Neuron (in vitro differentiated cells): ENCODE measurements at regions not wholly inside any gene's neighbourhood (a gene's known extent, or its start where the extent isn't known, plus 50 kb on each side); places are given as distances from the start of the nearest gene placed in this dataset.
A peak's percentile ranks its signal among the peaks of the same experiment; 100 is the strongest.
"Not testable (repeated sequence)": the region's sequence is repeated elsewhere in the genome, so short reads cannot be mapped to it uniquely, and the experiment has no call there.

ENCODE experiments used
- H2AFZ ChIP-seq: one replicate; pipeline ENCODE4 v1.6.1; 2013; ENCODE audit warnings: low read depth, mild to moderate bottlenecking, inconsistent platforms, low read length, moderate library complexity
- H3K27me3 ChIP-seq: one replicate; pipeline ENCODE4 v1.6.1; 2013; ENCODE audit warnings: low read length; ENCODE audit not compliant: insufficient read depth
- H3K36me3 ChIP-seq: one replicate; pipeline ENCODE4 v1.6.1; 2013; ENCODE audit warnings: low read length; ENCODE audit not compliant: insufficient read depth
- H3K4me1 ChIP-seq: one replicate; pipeline ENCODE4 v1.6.1; 2013; ENCODE audit warnings: low read length; ENCODE audit not compliant: insufficient read depth
- H3K4me3 ChIP-seq: 2 replicates; pipeline ENCODE4 v1.5.1; 2013; ENCODE audit warnings: mild to moderate bottlenecking, low read length, moderate library complexity
- H3K9me3 ChIP-seq: one replicate; pipeline ENCODE4 v1.6.1; 2013; ENCODE audit warnings: low read length

DNA sequence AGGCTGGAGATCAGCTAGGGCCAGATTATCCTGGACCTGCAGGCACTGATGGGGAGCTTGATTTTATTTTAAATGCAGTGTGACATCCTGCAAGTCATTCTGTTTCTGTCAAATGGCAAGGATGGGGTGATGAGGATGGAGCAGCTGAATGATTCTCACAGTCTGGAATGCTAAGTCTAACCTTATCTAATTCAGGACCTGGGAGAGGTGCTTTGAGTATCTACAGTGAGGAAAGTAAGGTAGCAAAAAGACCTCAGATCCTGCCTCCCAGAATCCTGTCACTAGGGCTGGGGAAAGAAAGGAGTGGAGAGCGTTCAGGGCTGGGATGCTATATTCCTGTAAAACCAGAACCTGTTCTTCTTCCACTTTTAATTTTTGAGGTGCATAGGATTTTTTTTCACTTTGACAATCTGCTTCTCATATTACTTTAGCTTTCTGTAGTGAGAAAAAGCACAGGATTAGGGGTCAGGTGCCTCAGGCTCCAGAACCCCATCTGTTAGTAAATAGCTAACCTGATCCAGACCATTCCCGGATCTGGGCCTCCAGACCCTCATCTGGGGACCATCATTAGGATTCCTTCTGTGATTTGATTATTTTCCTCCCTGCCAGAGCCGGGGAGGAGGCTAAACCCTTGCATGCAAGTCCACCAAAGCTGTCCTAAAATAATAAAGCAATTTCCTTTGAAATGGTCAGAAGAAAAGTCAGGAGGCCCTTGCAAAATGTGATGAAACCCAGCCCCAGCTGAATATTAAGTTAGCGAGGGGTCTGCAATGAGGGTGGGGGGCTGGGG, 54.7 kb downstream of the ASCL1 start:
- no peaks in the 10 kb centered on the region for H3K27me3 ChIP-seq
- H2AFZ ChIP-seq, result peak overlapping the region; percentile 69
- peaks cover 19% of the 10 kb centered on the region for H3K4me1 ChIP-seq
- no peaks in the 10 kb centered on the region for H3K36me3 ChIP-seq
- H3K4me3 ChIP-seq, result no peak overlapping the region
- H3K9me3 ChIP-seq, result no peaks in the 10 kb centered on the region

DNA sequence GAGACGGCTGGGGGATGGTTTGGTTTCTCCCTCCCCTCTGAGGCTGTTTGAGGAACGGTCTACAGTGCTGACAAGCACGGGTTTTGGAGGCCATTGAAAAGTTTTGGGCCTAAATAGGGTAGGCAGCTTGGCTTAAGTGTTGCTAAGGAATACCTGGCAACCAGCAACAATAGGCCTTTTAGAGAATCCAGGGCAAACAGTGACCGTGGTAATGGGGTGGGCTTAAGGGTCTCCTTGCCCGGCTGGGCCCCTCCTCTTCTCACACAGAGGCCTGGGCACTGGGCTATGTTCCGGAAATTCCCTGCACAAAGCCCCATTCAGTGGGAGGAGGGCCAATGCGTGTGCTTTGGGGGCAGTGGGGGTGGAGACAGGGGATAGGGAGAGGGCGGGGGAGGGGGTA, 55.4 kb downstream of the ASCL1 start:
- no peaks in the 10 kb centered on the region for H3K9me3 ChIP-seq
- peak overlapping the region; percentile 34 for H3K4me3 ChIP-seq
- peak overlapping the region; percentile 69 for H2AFZ ChIP-seq
- H3K36me3 ChIP-seq, result no peaks in the 10 kb centered on the region
- no peaks in the 10 kb centered on the region for H3K27me3 ChIP-seq
- H3K4me1 ChIP-seq, result peaks cover 19% of the 10 kb centered on the region

DNA sequence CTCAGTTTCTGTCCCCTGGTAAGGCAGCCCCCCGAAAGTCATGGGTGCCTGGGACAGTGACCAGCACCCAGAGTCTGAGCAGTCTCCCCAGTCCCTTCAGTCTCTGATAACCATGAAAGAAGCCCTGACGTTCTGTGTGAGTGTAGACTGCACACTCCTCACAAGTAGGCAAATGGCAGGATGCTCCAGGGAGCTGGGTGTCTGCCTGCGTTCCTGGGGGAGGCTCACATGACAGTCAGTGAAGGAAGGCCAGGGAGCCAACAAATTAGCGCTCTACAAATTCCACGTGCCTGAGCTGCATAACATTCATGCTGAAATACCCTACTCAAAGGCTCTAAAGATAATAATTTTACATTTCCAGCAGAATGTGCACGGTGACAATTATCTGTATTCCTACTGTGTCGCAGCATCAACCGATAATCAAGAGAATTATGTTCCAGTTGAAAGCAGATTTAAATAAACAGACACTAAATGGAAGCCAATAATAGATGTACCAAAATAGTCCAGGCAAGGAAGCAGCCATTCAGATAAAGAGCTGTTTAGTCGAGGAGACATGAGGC, 56.3 kb downstream of the ASCL1 start:
- Histone ChIP-seq H3K36me3 (no peaks in the 10 kb centered on the region), H3K4me1 (peaks cover 19% of the 10 kb centered on the region), H3K27me3 (no peaks in the 10 kb centered on the region), H2AFZ (no peak overlapping the region), H3K9me3 (no peaks in the 10 kb centered on the region), H3K4me3 (no peak overlapping the region)

DNA sequence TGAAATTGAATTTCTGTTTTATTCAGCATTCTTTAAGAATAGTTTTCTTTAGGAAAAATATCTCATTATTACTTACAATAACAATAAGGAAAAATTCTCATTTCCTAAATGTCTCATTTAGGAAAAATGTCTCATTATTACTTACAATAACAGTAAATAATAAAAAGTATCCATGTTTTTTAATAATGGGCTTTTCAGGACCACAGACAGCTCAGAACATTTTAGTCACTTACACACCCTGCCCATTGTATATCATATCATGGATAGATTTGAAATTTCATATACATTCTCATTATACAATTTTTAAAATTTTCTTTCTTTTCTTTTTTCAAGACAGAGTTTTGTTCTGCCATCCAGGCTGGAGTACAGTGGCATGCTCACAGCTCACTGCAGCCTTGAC, 58.9 kb downstream of the ASCL1 start:
- Histone ChIP-seq H2AFZ (no peak overlapping the region), H3K27me3 (no peaks in the 10 kb centered on the region)

DNA sequence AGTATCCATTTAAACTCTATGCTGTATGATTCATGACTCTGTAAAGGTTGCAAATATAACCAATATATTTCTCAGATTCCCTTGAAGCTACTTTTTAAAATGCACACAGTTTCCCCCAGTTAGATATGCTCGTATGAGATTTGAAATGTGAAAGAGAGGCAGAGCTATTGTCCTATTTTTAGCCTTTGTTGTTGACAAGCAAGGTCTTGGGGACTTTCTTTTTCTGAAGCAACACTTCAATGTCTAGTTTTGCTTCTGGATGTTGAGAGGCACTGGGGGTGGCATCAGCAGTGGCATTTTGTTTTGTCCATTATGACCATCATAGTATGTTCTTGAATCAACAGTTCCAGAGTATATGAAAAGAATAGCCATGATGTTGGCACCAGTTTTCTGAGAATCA, 63.4 kb downstream of the ASCL1 start:
- no peak overlapping the region for H2AFZ ChIP-seq
- no peaks in the 10 kb centered on the region for H3K9me3 ChIP-seq
- no peaks in the 10 kb centered on the region for H3K4me1 ChIP-seq
- H3K36me3 ChIP-seq, result no peaks in the 10 kb centered on the region
- H3K27me3 ChIP-seq, result no peaks in the 10 kb centered on the region
- no peak overlapping the region for H3K4me3 ChIP-seq

More for the DNA sequence above, 58.9 kb downstream of the ASCL1 start:
- Histone ChIP-seq H3K9me3 (no peaks in the 10 kb centered on the region), H3K36me3 (no peaks in the 10 kb centered on the region), H3K4me1 (peaks cover 19% of the 10 kb centered on the region), H3K4me3 (no peak overlapping the region)

DNA sequence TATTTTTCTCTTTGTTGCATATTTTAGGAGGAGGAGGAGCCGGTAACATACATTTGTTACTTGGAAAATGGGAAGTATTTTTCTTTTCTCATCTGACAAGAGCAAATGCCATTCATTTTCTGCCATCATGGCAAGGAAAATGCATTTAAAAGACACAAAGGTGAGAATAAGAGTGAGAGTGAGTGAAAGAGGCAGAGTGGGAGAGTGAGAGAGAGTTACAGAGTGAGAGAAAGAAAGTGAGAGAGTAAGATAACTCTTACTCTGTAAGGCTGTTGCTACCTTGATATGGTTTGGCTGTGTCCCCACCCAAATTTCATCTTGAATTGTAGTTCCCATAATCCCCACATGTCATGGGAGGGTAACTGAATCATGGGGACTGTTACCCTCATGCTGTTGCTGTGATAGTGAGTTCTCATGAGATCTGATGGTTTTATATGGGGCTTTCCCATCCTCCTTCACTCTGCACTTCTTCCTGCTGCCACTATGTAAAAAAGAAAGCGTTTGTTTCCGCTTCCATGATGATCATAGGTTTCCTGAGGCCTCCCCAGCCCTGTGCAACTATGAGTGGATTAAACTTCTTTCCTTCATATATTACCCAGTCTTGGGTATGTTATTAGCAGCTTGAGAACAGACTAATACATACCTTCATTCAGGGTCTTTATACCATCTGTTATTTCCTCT, 64.2 kb downstream of the ASCL1 start:
- Histone ChIP-seq H3K9me3 (no peaks in the 10 kb centered on the region), H2AFZ (no peak overlapping the region), H3K4me3 (no peak overlapping the region), H3K36me3 (no peaks in the 10 kb centered on the region), H3K4me1 (no peaks in the 10 kb centered on the region), H3K27me3 (no peaks in the 10 kb centered on the region)

DNA sequence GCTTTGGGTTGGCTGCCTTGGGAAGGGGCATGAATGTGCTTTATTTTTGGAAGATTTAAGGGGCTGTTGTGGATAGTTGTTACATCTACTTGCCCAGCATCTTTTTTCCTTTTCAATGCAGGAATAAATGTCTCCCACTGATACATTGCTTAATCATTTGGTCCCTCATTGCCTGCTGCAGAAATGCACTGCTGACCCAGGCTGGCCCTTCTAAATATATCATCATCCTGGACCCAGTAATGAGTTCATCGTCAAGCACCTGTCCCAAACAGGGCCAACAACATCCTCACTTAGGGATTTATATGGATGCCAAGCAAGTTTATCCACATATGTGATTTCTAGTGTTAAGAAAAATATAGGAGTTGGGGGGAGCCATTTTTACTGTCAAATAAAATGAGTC, 67.2 kb downstream of the ASCL1 start:
- no peaks in the 10 kb centered on the region for H3K4me1 ChIP-seq
- H3K9me3 ChIP-seq, result no peaks in the 10 kb centered on the region
- no peaks in the 10 kb centered on the region for H3K36me3 ChIP-seq
- H3K27me3 ChIP-seq, result no peaks in the 10 kb centered on the region
- no peak overlapping the region for H3K4me3 ChIP-seq
- no peak overlapping the region for H2AFZ ChIP-seq

DNA sequence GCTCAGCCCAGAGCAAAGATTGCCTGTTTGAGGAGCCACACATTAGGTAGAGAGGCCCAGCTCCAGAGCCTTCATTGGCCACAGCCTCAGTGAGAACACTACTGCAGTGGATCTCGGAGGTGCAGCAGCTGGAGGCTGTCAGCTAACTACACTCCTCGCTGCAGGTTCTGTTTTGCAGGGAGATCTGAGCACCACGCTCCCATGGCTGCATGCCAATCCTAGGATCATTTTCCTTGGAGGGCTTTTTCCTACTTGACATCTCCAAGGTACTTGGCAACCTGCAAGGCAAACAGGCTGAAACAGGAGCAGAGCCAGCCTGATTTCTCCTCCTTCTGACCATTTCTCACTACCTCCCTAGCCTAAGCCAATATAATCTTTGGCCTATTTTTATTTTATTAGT, 69.2 kb downstream of the ASCL1 start:
- not testable (repeated sequence) for H3K36me3 ChIP-seq, H2AFZ ChIP-seq, H3K4me1 ChIP-seq, H3K9me3 ChIP-seq, H3K4me3 ChIP-seq, H3K27me3 ChIP-seq

DNA sequence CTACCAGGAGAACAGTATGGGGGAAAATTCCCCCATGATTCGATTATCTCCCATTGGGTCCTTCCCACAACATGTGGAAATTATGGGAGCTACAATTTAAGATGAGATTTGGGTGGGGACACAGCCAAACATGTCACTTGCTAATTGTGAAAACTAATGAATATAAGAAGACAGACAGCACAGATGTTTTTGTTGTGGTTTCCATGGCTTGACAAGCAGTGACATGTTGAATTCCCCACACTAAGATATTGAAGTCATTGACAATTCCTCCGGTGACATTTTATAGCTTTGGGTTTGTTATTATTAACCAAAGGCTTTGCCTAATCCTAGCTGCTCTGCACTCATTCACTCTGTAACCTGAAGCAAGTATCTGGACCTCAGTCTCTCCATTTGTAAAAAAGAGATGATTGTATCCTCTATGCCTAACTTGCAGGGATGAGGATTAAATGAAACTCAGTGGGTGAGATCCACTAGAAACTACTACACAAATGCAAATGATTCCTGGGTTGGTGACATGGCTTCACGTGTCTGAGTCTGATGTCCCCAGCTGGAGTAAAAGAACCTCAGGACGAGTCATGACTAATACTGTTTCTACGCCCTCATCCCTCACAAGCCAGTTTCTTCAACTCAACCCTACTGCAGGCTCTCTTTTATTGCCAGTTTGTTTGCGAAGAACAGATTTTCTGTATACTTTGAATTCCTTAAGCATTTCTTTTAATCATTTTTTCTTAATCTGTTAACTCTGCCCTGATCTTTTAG, 71.6 kb downstream of the ASCL1 start:
- Histone ChIP-seq H3K36me3 (no peaks in the 10 kb centered on the region), H3K9me3 (no peaks in the 10 kb centered on the region), H2AFZ (no peak overlapping the region), H3K27me3 (no peaks in the 10 kb centered on the region), H3K4me1 (no peaks in the 10 kb centered on the region), H3K4me3 (no peak overlapping the region)

DNA sequence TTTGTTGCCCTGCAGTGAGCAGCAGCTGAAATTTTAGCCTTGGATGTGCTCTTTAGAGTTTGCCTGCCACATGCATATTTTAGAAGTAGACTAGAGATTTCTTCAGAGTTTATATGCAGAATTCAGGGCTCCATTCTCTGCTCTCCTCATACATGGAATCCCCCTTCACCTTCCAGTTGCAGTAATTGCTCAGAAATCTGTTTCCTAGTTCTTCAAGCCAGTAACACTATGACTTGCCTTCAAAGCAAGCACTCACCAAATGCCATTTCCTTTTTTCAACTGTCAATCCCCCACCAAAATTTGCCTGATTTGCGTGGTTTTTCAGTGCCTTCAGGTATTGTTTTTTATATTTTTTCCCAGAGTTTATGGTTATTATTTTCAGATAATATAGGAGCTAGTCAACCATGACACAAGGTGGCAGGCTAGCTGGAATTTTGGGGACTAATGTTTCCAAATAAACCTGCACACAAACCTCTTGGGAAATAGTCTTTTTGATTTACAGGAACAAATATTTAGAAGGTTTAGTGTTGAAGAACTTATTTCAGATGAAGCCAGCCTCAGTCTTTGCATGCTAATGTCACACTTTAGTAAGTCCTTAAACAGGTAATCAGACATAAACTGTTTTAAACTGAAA, 79.2 kb downstream of the ASCL1 start:
- no peak overlapping the region for H3K4me3 ChIP-seq
- no peaks in the 10 kb centered on the region for H3K9me3 ChIP-seq
- no peaks in the 10 kb centered on the region for H3K36me3 ChIP-seq
- H3K4me1 ChIP-seq, result no peaks in the 10 kb centered on the region
- no peaks in the 10 kb centered on the region for H3K27me3 ChIP-seq
- H2AFZ ChIP-seq, result no peak overlapping the region

DNA sequence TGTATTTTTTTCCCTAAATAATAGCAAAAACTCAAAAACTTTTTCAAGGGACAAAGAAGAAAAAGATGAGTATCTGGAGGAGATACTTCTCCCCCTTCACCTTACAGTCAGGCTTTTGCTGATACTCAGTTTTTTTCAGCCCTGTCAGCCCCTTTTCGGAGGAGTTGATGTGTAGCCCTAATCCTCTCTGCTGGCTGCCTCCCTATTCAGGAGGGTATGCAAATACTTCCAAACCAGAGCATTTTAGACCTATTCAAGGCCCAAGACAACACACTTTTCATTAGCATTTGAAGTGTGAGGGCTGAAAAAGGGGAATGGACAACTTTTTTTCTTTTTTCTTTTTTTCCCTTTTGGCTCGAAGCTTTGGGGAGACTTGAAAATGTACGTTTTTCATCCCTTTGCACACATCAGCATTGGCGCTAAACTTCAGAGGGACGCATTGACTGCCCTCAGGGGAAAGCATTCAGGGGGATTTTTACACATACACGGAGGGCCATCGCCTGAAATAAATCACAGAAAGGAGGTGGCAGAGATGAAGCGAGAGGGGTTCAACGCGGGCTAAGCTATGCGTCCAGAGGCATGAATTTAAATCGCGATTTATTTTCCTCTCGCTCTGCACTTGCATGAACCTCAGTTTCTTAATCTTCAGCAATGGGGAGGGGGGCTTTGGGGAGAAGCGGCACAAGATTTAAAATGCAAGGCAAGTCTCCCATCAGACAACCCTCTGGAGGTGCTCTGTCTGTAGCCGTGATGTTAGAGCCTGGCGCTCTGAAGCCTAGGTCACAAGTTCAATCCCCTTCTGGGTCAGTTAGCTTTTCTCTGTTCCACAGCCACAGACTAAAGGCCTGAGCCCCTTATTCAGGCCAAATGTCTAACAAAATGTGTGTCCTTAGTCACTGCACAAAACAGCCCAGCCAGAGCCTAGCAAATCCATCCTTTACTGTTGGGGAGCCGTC, 86.3 kb downstream of the ASCL1 start:
- Histone ChIP-seq H3K36me3 (no peaks in the 10 kb centered on the region), H3K9me3 (no peaks in the 10 kb centered on the region), H2AFZ (no peak overlapping the region), H3K27me3 (no peaks in the 10 kb centered on the region), H3K4me3 (no peak overlapping the region), H3K4me1 (no peaks in the 10 kb centered on the region)

DNA sequence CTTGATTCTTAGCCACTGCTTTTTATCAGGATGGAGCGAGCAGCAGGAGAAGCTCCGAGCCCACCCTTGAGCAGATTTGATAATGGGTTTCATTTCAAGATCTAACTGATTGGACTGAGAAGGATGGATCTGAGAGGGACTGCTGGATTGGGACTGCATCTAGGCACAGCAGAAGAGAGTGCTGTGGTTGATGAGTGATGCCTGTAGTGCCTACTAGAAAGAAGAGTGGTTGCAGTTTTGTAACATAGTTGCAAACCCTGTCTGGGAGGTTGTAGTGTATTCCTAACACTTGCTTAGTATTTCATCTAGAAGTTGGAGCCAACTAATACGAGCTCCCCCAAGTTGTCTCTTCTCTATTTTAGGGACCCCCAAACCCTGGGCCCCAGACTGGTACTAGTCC, 88.7 kb downstream of the ASCL1 start:
- H3K36me3 ChIP-seq, result no peaks in the 10 kb centered on the region
- H3K9me3 ChIP-seq, result no peaks in the 10 kb centered on the region
- no peaks in the 10 kb centered on the region for H3K4me1 ChIP-seq
- no peaks in the 10 kb centered on the region for H3K27me3 ChIP-seq
- no peak overlapping the region for H3K4me3 ChIP-seq
- H2AFZ ChIP-seq, result no peak overlapping the region
